K562 (cell line): ENCODE measurements at regions not wholly inside any gene's neighbourhood (a gene's known extent, or its start where the extent isn't known, plus 50 kb on each side); places are given as distances from the start of the nearest gene placed in this dataset.

Experiments
- ATAC-seq: fragments of 200-7000 bp; cut with Tn5 transposase; 3 replicates; pipeline ENCODE4 v1.9.1; 2020; ENCODE audit warnings: moderate library complexity
- BruUV-seq: library from RNA; stranded (reverse); fragments of 400-500 nt; replicated peaks from 2 replicates; lab custom pipeline; 2021; lab: Mats Ljungman, UMichigan
- CTCF ChIA-PET: fragments of 300-600 bp; formaldehyde crosslinking; extraction: SDS; loops from one replicate; lab custom pipeline; 2021; ENCODE audit warnings: low intra/inter-chr PET ratio; lab: Yijun Ruan, JAX
- POLR2A ChIA-PET: fragments of 300-600, 350-650 bp; sonication (Branson Sonifier 250); formaldehyde crosslinking; extraction: SDS; loops from one replicate; lab custom pipeline; 2021; ENCODE audit warnings: antibody characterized with exemption, inconsistent platforms; lab: Yijun Ruan, JAX
- DNase-seq, 4 experiments: peaks; one replicate each; pipeline versions ENCODE4 v3.0.0 to v3.0.0-alpha.2; 2011 to 2018; ENCODE audit warnings: low spot score in 3 of 4, mixed read lengths in 3 of 4; ENCODE audit errors: extremely low read depth in 1 of 4
- FAIRE-seq: peaks from 2 replicates; lab custom pipeline; 2011; peaks lifted over from hg19 to GRCh38; lab: Jason Lieb, UNC
- H2AFZ ChIP-seq: 2 replicates; pipeline ENCODE4 v1.6.0; 2011; ENCODE audit warnings: low read depth, low read length, control low read depth, inconsistent platforms
- H3K27ac ChIP-seq: fragments of 200-600 bp; 3 replicates; pipeline ENCODE4 v1.8.0; 2011; ENCODE audit warnings: low read depth, mild to moderate bottlenecking, control low read depth, inconsistent platforms, low read length, moderate library complexity, mixed read lengths; ENCODE audit errors: extremely low read depth
- H3K27me3 ChIP-seq, 2 experiments: fragments of 300-600 bp in 1 of 2; 2 replicates in 1 of 2; 3 replicates in 1 of 2; pipeline versions ENCODE4 v1.6.0 to v1.8.0; 2011; ENCODE audit warnings: inconsistent platforms in 2 of 2, low read length in 2 of 2, mild to moderate bottlenecking in 1 of 2, mixed read lengths in 1 of 2, moderate library complexity in 1 of 2; ENCODE audit not compliant: control insufficient read depth in 2 of 2, insufficient read depth in 2 of 2
- H3K36me3 ChIP-seq: fragments of 300-600 bp; 3 replicates; pipeline ENCODE4 v1.8.0; 2011; ENCODE audit warnings: mild to moderate bottlenecking, low read length, inconsistent platforms; ENCODE audit not compliant: control insufficient read depth, insufficient read depth
- H3K4me1 ChIP-seq, 2 experiments: fragments of 200-600 bp in 1 of 2; replicated peaks in 1 of 2; 2 replicates in 1 of 2; 3 replicates in 1 of 2; pipeline versions ENCODE4 v1.5.1 to v1.8.0; 2011; ENCODE audit warnings: inconsistent platforms in 2 of 2, low read length in 2 of 2, mild to moderate bottlenecking in 1 of 2, mixed read lengths in 1 of 2, moderate library complexity in 1 of 2; ENCODE audit not compliant: control insufficient read depth in 2 of 2, insufficient read depth in 2 of 2
- H3K4me2 ChIP-seq: 2 replicates; pipeline ENCODE4 v1.6.1; 2011; ENCODE audit warnings: low read length, control low read depth, inconsistent platforms, mixed read lengths; ENCODE audit not compliant: insufficient read depth
- H3K4me3 ChIP-seq: fragments of 200-600 bp; sonication (generic), shearing (Covaris generic); 2 replicates; pipeline ENCODE4 v1.5.1; 2016; ENCODE audit warnings: control low read depth, inconsistent platforms
- H3K79me2 ChIP-seq: fragments of 200-600 bp; 3 replicates; pipeline ENCODE4 v1.8.0; 2011; ENCODE audit warnings: low read length, inconsistent platforms; ENCODE audit not compliant: control insufficient read depth, insufficient read depth
- H3K9ac ChIP-seq, 2 experiments: 2 replicates each; pipeline versions ENCODE4 v1.6.0 to v1.6.1; 2011; ENCODE audit warnings: low read depth in 2 of 2, low read length in 2 of 2, control low read depth in 1 of 2, inconsistent platforms in 1 of 2, mild to moderate bottlenecking in 1 of 2, mixed read lengths in 1 of 2; ENCODE audit not compliant: insufficient read depth in 1 of 2
- H3K9me1 ChIP-seq: one replicate; pipeline ENCODE4 v1.6.0; 2011; ENCODE audit warnings: inconsistent platforms, mild to moderate bottlenecking, low read length, moderate library complexity; ENCODE audit not compliant: control insufficient read depth, insufficient read depth
- H3K9me3 ChIP-seq: replicated peaks from 2 replicates; pipeline ENCODE4 v1.5.1; 2011; ENCODE audit warnings: low read depth, low read length, inconsistent platforms; ENCODE audit not compliant: control insufficient read depth, insufficient read depth
- H4K20me1 ChIP-seq: replicated peaks from 2 replicates; pipeline ENCODE4 v1.6.1; 2011; ENCODE audit warnings: low read length, inconsistent platforms, mixed read lengths; ENCODE audit not compliant: control insufficient read depth, insufficient read depth
- KDM1A ChIP-seq, 2 experiments: fragments of 450-650 bp; IDR thresholded peaks; 2 replicates each; pipeline ENCODE4 v1.6.1; 2016; ENCODE audit warnings: mild to moderate bottlenecking in 2 of 2
- SNAPC5 ChIP-seq: fragments of 250-450 bp; sonication (Bioruptor Pico); IDR thresholded peaks from 2 replicates; pipeline ENCODE4 v1.8.0; 2021; ENCODE audit warnings: moderate library complexity, mild to moderate bottlenecking, inconsistent platforms
- ZEB2 ChIP-seq: fragments of 450-650 bp; IDR thresholded peaks from 2 replicates; pipeline ENCODE4 v1.6.1; 2016
- ZKSCAN1 ChIP-seq: fragments of 150-350 bp; IDR thresholded peaks from 2 replicates; pipeline ENCODE4 v1.6.1; 2016; ENCODE audit warnings: low read depth, low read length
- ZSCAN32 ChIP-seq: fragments of 450-650 bp; formaldehyde crosslinking; IDR thresholded peaks from 2 replicates; pipeline ENCODE4 v1.4.0; 2020; ENCODE audit warnings: mild to moderate bottlenecking, moderate library complexity
- WGBS: fragments of 100-300 bp; shearing (Covaris generic); methylation state at CpG from one replicate; pipeline ENCODE4 v1.1.6; 2016; ENCODE audit warnings: low coverage, mixed read lengths; ENCODE audit not compliant: insufficient coverage; ENCODE audit errors: missing lambda C conversion rate; 5-methylcytosine and 5-hydroxymethylcytosine counted together
- in situ Hi-C: fragments of 300-500 bp; cut with MboI; formaldehyde crosslinking; loops from 4 replicates; pipeline ENCODE4 v1.15.0; 2018; ENCODE audit warnings: inconsistent platforms, mixed read lengths
- intact Hi-C: fragments of 100-400 bp; cut with micrococcal nuclease; formaldehyde crosslinking; loops from 2 replicates; pipeline ENCODE4 v1.14.2; 2022
- TF ChIP-seq, protein P1 (sequence below), 2 experiments: fragments of 450-650 bp; IDR thresholded peaks; 2 replicates each; pipeline ENCODE4 v1.6.1; 2018; ENCODE audit warnings: mild to moderate bottlenecking in 2 of 2, low read depth in 1 of 2; ENCODE audit not compliant: partially characterized antibody in 2 of 2

DNA sequence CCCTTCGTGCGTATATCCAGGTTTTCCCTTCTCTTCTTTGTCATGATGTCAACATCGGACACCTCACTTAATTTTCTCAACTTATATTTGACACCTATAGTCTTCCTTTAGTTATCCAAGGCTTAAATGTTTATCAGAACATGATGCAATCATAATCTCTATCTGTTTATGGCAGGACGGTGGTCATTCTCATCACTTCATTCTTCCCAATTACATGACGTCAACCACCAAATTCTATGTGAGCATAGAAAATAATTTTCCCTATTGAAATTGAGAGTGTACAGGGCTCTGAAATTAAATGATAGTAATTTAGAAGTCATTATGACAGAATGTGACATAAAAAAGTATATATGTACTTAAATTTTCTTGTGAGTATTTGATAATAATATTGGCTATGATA lies 345.4 kb downstream of the CDH9 start:
- no peak for ATAC-seq
- DNase-seq = no peak
- H3K4me1 ChIP-seq = no peaks in the 10 kb centered on the region
- H2AFZ ChIP-seq = no peak overlapping the region
- intact Hi-C loops (no loop called here), in situ Hi-C loops (no loop called here)
- no peaks in the 10 kb centered on the region for H4K20me1 ChIP-seq
- no peaks in the 10 kb centered on the region for H3K36me3 ChIP-seq
- no peaks in the 10 kb centered on the region for H3K27me3 ChIP-seq
- FAIRE-seq = no peak
- BruUV-seq = no TSS peak
- no peaks in the 10 kb centered on the region for H3K79me2 ChIP-seq
- CTCF ChIA-PET = no interaction called here
- 3% methylated on average over 3 of the region's 5 CpGs for WGBS
- no peak overlapping the region for H3K4me3 ChIP-seq
- POLR2A ChIA-PET = no interaction called here
- no peaks in the 10 kb centered on the region; the same call in 1 of the 2 replicates for H3K9me3 ChIP-seq
- TF ChIP-seq ZKSCAN1 (no peak), KDM1A (IDR thresholded peaks at IDR 0.05) (no peak), ZEB2 (no peak), SNAPC5 (no peak), ZSCAN32 (CRISPR knock-in tag) (0 out of 2 replicates have a peak, but pooled peaks have one; percentile 24)
- TF ChIP-seq, protein P1, sequence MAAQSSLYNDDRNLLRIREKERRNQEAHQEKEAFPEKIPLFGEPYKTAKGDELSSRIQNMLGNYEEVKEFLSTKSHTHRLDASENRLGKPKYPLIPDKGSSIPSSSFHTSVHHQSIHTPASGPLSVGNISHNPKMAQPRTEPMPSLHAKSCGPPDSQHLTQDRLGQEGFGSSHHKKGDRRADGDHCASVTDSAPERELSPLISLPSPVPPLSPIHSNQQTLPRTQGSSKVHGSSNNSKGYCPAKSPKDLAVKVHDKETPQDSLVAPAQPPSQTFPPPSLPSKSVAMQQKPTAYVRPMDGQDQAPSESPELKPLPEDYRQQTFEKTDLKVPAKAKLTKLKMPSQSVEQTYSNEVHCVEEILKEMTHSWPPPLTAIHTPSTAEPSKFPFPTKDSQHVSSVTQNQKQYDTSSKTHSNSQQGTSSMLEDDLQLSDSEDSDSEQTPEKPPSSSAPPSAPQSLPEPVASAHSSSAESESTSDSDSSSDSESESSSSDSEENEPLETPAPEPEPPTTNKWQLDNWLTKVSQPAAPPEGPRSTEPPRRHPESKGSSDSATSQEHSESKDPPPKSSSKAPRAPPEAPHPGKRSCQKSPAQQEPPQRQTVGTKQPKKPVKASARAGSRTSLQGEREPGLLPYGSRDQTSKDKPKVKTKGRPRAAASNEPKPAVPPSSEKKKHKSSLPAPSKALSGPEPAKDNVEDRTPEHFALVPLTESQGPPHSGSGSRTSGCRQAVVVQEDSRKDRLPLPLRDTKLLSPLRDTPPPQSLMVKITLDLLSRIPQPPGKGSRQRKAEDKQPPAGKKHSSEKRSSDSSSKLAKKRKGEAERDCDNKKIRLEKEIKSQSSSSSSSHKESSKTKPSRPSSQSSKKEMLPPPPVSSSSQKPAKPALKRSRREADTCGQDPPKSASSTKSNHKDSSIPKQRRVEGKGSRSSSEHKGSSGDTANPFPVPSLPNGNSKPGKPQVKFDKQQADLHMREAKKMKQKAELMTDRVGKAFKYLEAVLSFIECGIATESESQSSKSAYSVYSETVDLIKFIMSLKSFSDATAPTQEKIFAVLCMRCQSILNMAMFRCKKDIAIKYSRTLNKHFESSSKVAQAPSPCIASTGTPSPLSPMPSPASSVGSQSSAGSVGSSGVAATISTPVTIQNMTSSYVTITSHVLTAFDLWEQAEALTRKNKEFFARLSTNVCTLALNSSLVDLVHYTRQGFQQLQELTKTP (IDR thresholded peaks at IDR 0.05; ENCODE audit: low read depth in 1 of 2, partially characterized antibody in 2 of 2) = no peak
- H3K27ac ChIP-seq = no peak overlapping the region
- no peaks in the 10 kb centered on the region for H3K9me1 ChIP-seq
- H3K9ac ChIP-seq = no peak overlapping the region
- H3K4me2 ChIP-seq = no peak overlapping the region
